ENCODE measurements at regions not wholly inside any gene's neighbourhood (a gene's known extent, or its start where the extent isn't known, plus 50 kb on each side); places are given as distances from the start of the nearest gene placed in this dataset.

- TF ChIP-seq, protein P1, sequence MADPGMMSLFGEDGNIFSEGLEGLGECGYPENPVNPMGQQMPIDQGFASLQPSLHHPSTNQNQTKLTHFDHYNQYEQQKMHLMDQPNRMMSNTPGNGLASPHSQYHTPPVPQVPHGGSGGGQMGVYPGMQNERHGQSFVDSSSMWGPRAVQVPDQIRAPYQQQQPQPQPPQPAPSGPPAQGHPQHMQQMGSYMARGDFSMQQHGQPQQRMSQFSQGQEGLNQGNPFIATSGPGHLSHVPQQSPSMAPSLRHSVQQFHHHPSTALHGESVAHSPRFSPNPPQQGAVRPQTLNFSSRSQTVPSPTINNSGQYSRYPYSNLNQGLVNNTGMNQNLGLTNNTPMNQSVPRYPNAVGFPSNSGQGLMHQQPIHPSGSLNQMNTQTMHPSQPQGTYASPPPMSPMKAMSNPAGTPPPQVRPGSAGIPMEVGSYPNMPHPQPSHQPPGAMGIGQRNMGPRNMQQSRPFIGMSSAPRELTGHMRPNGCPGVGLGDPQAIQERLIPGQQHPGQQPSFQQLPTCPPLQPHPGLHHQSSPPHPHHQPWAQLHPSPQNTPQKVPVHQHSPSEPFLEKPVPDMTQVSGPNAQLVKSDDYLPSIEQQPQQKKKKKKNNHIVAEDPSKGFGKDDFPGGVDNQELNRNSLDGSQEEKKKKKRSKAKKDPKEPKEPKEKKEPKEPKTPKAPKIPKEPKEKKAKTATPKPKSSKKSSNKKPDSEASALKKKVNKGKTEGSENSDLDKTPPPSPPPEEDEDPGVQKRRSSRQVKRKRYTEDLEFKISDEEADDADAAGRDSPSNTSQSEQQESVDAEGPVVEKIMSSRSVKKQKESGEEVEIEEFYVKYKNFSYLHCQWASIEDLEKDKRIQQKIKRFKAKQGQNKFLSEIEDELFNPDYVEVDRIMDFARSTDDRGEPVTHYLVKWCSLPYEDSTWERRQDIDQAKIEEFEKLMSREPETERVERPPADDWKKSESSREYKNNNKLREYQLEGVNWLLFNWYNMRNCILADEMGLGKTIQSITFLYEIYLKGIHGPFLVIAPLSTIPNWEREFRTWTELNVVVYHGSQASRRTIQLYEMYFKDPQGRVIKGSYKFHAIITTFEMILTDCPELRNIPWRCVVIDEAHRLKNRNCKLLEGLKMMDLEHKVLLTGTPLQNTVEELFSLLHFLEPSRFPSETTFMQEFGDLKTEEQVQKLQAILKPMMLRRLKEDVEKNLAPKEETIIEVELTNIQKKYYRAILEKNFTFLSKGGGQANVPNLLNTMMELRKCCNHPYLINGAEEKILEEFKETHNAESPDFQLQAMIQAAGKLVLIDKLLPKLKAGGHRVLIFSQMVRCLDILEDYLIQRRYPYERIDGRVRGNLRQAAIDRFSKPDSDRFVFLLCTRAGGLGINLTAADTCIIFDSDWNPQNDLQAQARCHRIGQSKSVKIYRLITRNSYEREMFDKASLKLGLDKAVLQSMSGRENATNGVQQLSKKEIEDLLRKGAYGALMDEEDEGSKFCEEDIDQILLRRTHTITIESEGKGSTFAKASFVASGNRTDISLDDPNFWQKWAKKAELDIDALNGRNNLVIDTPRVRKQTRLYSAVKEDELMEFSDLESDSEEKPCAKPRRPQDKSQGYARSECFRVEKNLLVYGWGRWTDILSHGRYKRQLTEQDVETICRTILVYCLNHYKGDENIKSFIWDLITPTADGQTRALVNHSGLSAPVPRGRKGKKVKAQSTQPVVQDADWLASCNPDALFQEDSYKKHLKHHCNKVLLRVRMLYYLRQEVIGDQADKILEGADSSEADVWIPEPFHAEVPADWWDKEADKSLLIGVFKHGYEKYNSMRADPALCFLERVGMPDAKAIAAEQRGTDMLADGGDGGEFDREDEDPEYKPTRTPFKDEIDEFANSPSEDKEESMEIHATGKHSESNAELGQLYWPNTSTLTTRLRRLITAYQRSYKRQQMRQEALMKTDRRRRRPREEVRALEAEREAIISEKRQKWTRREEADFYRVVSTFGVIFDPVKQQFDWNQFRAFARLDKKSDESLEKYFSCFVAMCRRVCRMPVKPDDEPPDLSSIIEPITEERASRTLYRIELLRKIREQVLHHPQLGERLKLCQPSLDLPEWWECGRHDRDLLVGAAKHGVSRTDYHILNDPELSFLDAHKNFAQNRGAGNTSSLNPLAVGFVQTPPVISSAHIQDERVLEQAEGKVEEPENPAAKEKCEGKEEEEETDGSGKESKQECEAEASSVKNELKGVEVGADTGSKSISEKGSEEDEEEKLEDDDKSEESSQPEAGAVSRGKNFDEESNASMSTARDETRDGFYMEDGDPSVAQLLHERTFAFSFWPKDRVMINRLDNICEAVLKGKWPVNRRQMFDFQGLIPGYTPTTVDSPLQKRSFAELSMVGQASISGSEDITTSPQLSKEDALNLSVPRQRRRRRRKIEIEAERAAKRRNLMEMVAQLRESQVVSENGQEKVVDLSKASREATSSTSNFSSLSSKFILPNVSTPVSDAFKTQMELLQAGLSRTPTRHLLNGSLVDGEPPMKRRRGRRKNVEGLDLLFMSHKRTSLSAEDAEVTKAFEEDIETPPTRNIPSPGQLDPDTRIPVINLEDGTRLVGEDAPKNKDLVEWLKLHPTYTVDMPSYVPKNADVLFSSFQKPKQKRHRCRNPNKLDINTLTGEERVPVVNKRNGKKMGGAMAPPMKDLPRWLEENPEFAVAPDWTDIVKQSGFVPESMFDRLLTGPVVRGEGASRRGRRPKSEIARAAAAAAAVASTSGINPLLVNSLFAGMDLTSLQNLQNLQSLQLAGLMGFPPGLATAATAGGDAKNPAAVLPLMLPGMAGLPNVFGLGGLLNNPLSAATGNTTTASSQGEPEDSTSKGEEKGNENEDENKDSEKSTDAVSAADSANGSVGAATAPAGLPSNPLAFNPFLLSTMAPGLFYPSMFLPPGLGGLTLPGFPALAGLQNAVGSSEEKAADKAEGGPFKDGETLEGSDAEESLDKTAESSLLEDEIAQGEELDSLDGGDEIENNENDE (IDR thresholded peaks at IDR 0.05; ENCODE audit: insufficient replicate concordance, low read length), result no peak
- TF ChIP-seq HDAC2 (IDR thresholded peaks at IDR 0.05; ENCODE audit: borderline replicate concordance in 1 of 2, low read depth in 2 of 2, low read length in 2 of 2) (no peak), ATF2 (IDR thresholded peaks at IDR 0.05; ENCODE audit: low read length) (no peak), SP2 (IDR thresholded peaks at IDR 0.05; ENCODE audit: low read length) (no peak), KDM4A (IDR thresholded peaks at IDR 0.05; ENCODE audit: low read depth, low read length, severe bottlenecking) (no peak), BRCA1 (IDR thresholded peaks at IDR 0.05; ENCODE audit: low read depth, low read length) (no peak), TAF7 (optimal IDR thresholded peaks at IDR 0.05; ENCODE audit: borderline replicate concordance, low read depth, low read length) (no peak)
Measured at GRCh38 chrX:146127617-146128016, 310.0 kb downstream of the SLITRK2 start (continued).
